Natural killer cell (primary cell): ENCODE measurements at regions not wholly inside any gene's neighbourhood (a gene's known extent, or its start where the extent isn't known, plus 50 kb on each side); places are given as distances from the start of the nearest gene placed in this dataset.

Experiments used
- ATAC-seq, 3 donors: fragments of 150-1000 bp in 2 of 3; fragments of 200-7000 bp in 1 of 3; cut with Tn5 transposase; 1 replicate in 1 of 3; 2 replicates in 2 of 3; pipeline ENCODE4 v1.10.0; 2021; ENCODE audit warnings: mild to moderate bottlenecking in 2 of 3, moderate library complexity in 2 of 3
- DNase-seq, 2 donors: peaks; one replicate each; pipeline versions ENCODE4 v3.0.0 to v3.0.0-alpha.2; 2013 to 2021; ENCODE audit warnings: mixed read lengths in 1 of 2
- H3K27ac ChIP-seq: one replicate; pipeline ENCODE4 v1.5.1; 2013; ENCODE audit warnings: mild to moderate bottlenecking, low read length
- H3K27me3 ChIP-seq: one replicate; pipeline ENCODE4 v1.6.1; 2013; ENCODE audit warnings: low read length; ENCODE audit not compliant: control insufficient read depth, insufficient read depth
- H3K36me3 ChIP-seq: one replicate; pipeline ENCODE4 v1.6.1; 2013; ENCODE audit warnings: low read length; ENCODE audit not compliant: control insufficient read depth, insufficient read depth
- H3K4me1 ChIP-seq: one replicate; pipeline ENCODE4 v1.6.1; 2013; ENCODE audit warnings: low read length; ENCODE audit not compliant: control insufficient read depth, insufficient read depth
- H3K4me3 ChIP-seq: one replicate; pipeline ENCODE4 v1.5.1; 2013; ENCODE audit warnings: low read length
- H3K9me3 ChIP-seq: one replicate; pipeline ENCODE4 v1.6.1; 2013; ENCODE audit warnings: low read length; ENCODE audit not compliant: control insufficient read depth, insufficient read depth
- H3K27ac Mint-ChIP-seq, 2 donors: one replicate each; pipeline ENCODE4 v1.8.0; 2022; ENCODE audit warnings: mild to moderate bottlenecking in 2 of 2, mixed read lengths in 2 of 2, moderate library complexity in 1 of 2
- H3K27me3 Mint-ChIP-seq, 2 donors: one replicate each; pipeline ENCODE4 v1.8.0; 2022; ENCODE audit warnings: low read depth in 2 of 2, mixed read lengths in 2 of 2
- H3K36me3 Mint-ChIP-seq: one replicate; pipeline ENCODE4 v1.8.0; 2022; ENCODE audit warnings: mixed read lengths
- H3K4me1 Mint-ChIP-seq, 2 donors: one replicate each; pipeline ENCODE4 v1.8.0; 2022; ENCODE audit warnings: mixed read lengths in 2 of 2
- H3K4me3 Mint-ChIP-seq: one replicate; pipeline ENCODE4 v1.8.0; 2022; ENCODE audit warnings: mild to moderate bottlenecking, moderate library complexity, mixed read lengths
- H3K9me3 Mint-ChIP-seq, 2 donors: one replicate each; pipeline ENCODE4 v1.8.0; 2022; ENCODE audit warnings: mixed read lengths in 2 of 2
- WGBS: methylation state at CpG from one replicate; pipeline ENCODE4 v1.1.7; 2013; ENCODE audit warnings: missing lambda C conversion rate; ENCODE audit not compliant: insufficient coverage; 5-methylcytosine and 5-hydroxymethylcytosine counted together
- intact Hi-C: fragments of 100-400 bp; cut with micrococcal nuclease; formaldehyde crosslinking; loops from one replicate; pipeline ENCODE4 v1.14.2; 2022
- TF ChIP-seq, protein P1 (sequence below): fragments of 200-600 bp; IDR thresholded peaks from one replicate; pipeline ENCODE4 v1.8.0; 2022; ENCODE audit warnings: antibody characterized with exemption

DNA sequence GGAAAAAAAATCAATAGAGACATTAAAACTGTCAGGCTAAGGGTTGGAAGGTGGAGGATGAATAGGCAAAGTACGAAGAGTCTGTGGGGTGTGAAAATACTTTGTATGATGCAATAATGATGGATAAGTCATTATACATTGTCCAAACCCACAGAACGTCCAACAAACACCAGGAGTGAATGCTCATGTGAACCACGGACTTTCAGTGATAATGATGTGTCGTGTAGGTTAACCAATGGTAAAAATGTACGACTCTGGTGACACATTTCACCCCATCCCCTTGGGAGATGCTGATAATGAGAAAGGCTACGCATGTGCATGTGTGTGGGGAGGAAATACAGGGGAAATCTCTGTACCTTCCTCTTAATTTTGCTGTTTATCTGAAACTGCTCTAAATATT, 665.2 kb downstream of the FAT4 start:
- ATAC-seq (no peak), DNase-seq (no peak)
- Mint-ChIP-seq H3K36me3 (no peaks in the 10 kb centered on the region), H3K27ac (no peak overlapping the region), H3K4me3 (no peak overlapping the region), H3K9me3 (peaks cover 0 to 8% of the 10 kb centered on the region in 2 donors), H3K4me1 (no peaks in the 10 kb centered on the region), H3K27me3 (no peaks in the 10 kb centered on the region)
- intact Hi-C loops, result no loop called here
- TF ChIP-seq, protein P1, sequence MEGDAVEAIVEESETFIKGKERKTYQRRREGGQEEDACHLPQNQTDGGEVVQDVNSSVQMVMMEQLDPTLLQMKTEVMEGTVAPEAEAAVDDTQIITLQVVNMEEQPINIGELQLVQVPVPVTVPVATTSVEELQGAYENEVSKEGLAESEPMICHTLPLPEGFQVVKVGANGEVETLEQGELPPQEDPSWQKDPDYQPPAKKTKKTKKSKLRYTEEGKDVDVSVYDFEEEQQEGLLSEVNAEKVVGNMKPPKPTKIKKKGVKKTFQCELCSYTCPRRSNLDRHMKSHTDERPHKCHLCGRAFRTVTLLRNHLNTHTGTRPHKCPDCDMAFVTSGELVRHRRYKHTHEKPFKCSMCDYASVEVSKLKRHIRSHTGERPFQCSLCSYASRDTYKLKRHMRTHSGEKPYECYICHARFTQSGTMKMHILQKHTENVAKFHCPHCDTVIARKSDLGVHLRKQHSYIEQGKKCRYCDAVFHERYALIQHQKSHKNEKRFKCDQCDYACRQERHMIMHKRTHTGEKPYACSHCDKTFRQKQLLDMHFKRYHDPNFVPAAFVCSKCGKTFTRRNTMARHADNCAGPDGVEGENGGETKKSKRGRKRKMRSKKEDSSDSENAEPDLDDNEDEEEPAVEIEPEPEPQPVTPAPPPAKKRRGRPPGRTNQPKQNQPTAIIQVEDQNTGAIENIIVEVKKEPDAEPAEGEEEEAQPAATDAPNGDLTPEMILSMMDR, result no peak
- Histone ChIP-seq H3K27ac (no peak overlapping the region), H3K36me3 (no peaks in the 10 kb centered on the region), H3K9me3 (no peaks in the 10 kb centered on the region), H3K4me3 (no peak overlapping the region), H3K4me1 (no peaks in the 10 kb centered on the region), H3K27me3 (no peaks in the 10 kb centered on the region)
- 73% methylated on average over 3 of the region's 6 CpGs for WGBS

DNA sequence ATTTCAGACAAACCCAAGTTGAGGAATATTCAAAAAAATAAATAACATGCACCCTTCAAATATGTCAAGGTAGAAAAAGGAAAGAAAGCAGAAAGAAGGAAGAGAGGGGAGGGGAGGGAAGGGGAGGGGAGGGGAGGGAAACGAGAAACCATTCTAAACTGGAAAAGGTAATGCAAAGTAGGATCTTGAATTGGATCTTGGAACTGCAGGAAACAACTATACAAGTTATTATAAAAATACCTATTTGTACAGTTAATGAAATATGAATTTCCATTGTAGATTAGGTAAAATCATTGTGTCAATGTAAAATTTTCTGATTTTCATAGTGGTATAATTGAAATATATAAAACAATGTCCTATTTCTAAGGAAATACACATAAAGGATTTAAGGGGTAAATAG, 668.4 kb downstream of the FAT4 start:
- Mint-ChIP-seq H3K27me3 (no peaks in the 10 kb centered on the region), H3K4me1 (no peaks in the 10 kb centered on the region), H3K9me3 (peaks cover 4 to 10% of the 10 kb centered on the region in 2 donors), H3K27ac (no peak overlapping the region), H3K36me3 (no peaks in the 10 kb centered on the region), H3K4me3 (no peak overlapping the region)
- H3K4me3 ChIP-seq, result no peak overlapping the region
- no peak for ATAC-seq
- H3K36me3 ChIP-seq, result no peaks in the 10 kb centered on the region
- no peak for DNase-seq
- H3K4me1 ChIP-seq, result no peaks in the 10 kb centered on the region
- intact Hi-C loops, result no loop called here
- no CpG with 5 or more reads among the region's 1 CpG for WGBS
- no peaks in the 10 kb centered on the region for H3K27me3 ChIP-seq
- H3K27ac ChIP-seq, result no peak overlapping the region
- H3K9me3 ChIP-seq, result no peaks in the 10 kb centered on the region
- TF ChIP-seq, protein P1, result no peak

DNA sequence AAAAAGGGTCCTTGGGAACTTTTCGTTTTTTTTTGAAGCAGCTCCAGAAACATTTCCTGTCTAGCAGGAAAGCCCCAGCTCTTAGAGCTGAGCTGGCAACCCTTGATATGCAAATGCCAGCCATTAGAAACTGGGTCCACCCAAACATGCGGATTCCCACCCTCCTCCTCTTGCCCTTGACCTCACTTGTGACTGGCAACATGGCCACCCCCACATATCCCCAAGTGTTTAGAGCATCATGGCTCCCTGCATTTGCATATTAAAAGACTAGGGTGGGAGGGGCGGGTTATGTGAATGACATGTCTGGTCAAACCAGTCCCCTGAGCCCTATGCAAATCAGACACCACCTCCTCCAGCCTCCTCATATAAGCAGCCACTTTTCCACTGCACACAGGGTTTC, 671.1 kb downstream of the FAT4 start:
- Histone ChIP-seq H3K36me3 (no peaks in the 10 kb centered on the region), H3K27ac (no peak overlapping the region), H3K4me1 (no peaks in the 10 kb centered on the region), H3K9me3 (no peaks in the 10 kb centered on the region), H3K4me3 (no peak overlapping the region), H3K27me3 (no peaks in the 10 kb centered on the region)
- WGBS, result 54% methylated on average over 3 of the region's 3 CpGs
- Mint-ChIP-seq H3K4me3 (no peak overlapping the region), H3K27ac (no peak overlapping the region), H3K9me3 (peaks cover 7% of the 10 kb centered on the region in 2 donors), H3K27me3 (no peaks in the 10 kb centered on the region), H3K4me1 (no peaks in the 10 kb centered on the region), H3K36me3 (no peaks in the 10 kb centered on the region)
- no peak for ATAC-seq
- TF ChIP-seq, protein P1, result no peak
- intact Hi-C loops, result no loop called here
- DNase-seq, result no peak

DNA sequence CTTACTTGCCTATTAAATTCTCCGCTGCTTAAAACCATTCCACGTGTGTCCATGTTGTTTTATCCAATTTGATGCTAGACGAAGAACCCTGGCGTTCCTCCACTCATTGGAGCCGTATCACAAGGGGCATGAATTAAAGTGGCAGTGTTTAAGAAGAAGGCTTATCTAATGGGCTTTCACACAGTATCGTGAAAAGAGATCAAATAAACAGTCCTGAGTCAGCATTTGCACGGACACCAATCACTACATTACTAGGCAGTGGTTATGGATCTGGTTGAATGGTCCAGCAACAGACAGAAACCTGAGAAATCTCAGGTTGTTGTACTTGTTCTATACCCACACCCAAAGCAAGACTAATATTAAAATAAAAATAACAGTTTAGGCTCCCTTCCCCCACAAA, 671.6 kb downstream of the FAT4 start:
- intact Hi-C loops, result no loop called here
- H3K36me3 Mint-ChIP-seq, result no peaks in the 10 kb centered on the region
- no peaks in the 10 kb centered on the region for H3K4me1 ChIP-seq
- no peaks in the 10 kb centered on the region for H3K36me3 ChIP-seq
- H3K27ac ChIP-seq, result no peak overlapping the region
- DNase-seq (no peak), ATAC-seq (no peak)
- TF ChIP-seq, protein P1, result no peak
- H3K9me3 Mint-ChIP-seq, result peaks cover 7% of the 10 kb centered on the region in 2 donors
- H3K27me3 Mint-ChIP-seq, result no peaks in the 10 kb centered on the region
- no peaks in the 10 kb centered on the region for H3K27me3 ChIP-seq
- no peak overlapping the region for H3K4me3 Mint-ChIP-seq
- 88% methylated on average over 7 of the region's 7 CpGs for WGBS
- no peaks in the 10 kb centered on the region for H3K9me3 ChIP-seq
- no peak overlapping the region for H3K4me3 ChIP-seq
- H3K27ac Mint-ChIP-seq, result no peak overlapping the region
- no peaks in the 10 kb centered on the region for H3K4me1 Mint-ChIP-seq
